CD14-positive monocyte (primary cell): ENCODE measurements at regions not wholly inside any gene's neighbourhood (a gene's known extent, or its start where the extent isn't known, plus 50 kb on each side); places are given as distances from the start of the nearest gene placed in this dataset.

ENCODE experiments used
- DNase-seq, 3 donors: peaks; one replicate each; pipeline ENCODE4 v3.0.0-alpha.2; 2011 to 2022
- H2AFZ ChIP-seq: 2 replicates; pipeline ENCODE4 v1.6.0; 2012; ENCODE audit warnings: mild to moderate bottlenecking, low read depth, low read length, inconsistent platforms; ENCODE audit not compliant: insufficient read depth, poor library complexity, severe bottlenecking
- H3K27ac ChIP-seq, 2 donors: 1 replicate in 1 of 2; 2 replicates in 1 of 2; pipeline ENCODE4 v1.5.1; 2012 to 2013; ENCODE audit warnings: low read length in 2 of 2, control low read depth in 1 of 2, inconsistent platforms in 1 of 2, low read depth in 1 of 2, mild to moderate bottlenecking in 1 of 2
- H3K27me3 ChIP-seq, 2 donors: one replicate each; pipeline versions ENCODE4 v1.6.0 to v1.6.1; 2011 to 2013; ENCODE audit warnings: low read length in 2 of 2; ENCODE audit not compliant: control insufficient read depth in 2 of 2, insufficient read depth in 2 of 2
- H3K36me3 ChIP-seq, 2 donors: replicated peaks in 1 of 2; 1 replicate in 1 of 2; 2 replicates in 1 of 2; pipeline versions ENCODE4 v1.5.1 to v1.6.1; 2012 to 2013; ENCODE audit warnings: low read length in 2 of 2, control low read depth in 1 of 2, inconsistent platforms in 1 of 2, mild to moderate bottlenecking in 1 of 2; ENCODE audit not compliant: insufficient read depth in 2 of 2, control insufficient read depth in 1 of 2
- H3K4me1 ChIP-seq, 2 donors: 1 replicate in 1 of 2; 2 replicates in 1 of 2; pipeline versions ENCODE4 v1.5.1 to v1.6.1; 2012 to 2013; ENCODE audit warnings: low read length in 2 of 2, control low read depth in 1 of 2, inconsistent platforms in 1 of 2, mild to moderate bottlenecking in 1 of 2, moderate library complexity in 1 of 2; ENCODE audit not compliant: insufficient read depth in 2 of 2, control insufficient read depth in 1 of 2
- H3K4me2 ChIP-seq: replicated peaks from 2 replicates; pipeline ENCODE3; 2012; ENCODE audit warnings: low read length, moderate library complexity, mild to moderate bottlenecking; ENCODE audit not compliant: poor library complexity, severe bottlenecking; ENCODE audit errors: extremely low read depth
- H3K4me3 ChIP-seq, 3 experiments: fragments of 200-600 bp in 1 of 3; sonication (generic) in 1 of 3; replicated peaks in 1 of 3; 1 replicate in 2 of 3; 2 replicates in 1 of 3; pipeline ENCODE4 v1.5.1; 2011 to 2013; ENCODE audit warnings: low read length in 3 of 3, mild to moderate bottlenecking in 3 of 3, control low read depth in 2 of 3, low read depth in 2 of 3, inconsistent platforms in 1 of 3, moderate library complexity in 1 of 3
- H3K79me2 ChIP-seq: 2 replicates; pipeline ENCODE4 v1.6.0; 2012; ENCODE audit warnings: mild to moderate bottlenecking, control low read depth, inconsistent platforms, low read length, moderate library complexity; ENCODE audit not compliant: insufficient read depth
- H3K9ac ChIP-seq: 2 replicates; pipeline ENCODE4 v1.6.0; 2017; ENCODE audit warnings: low read length, mild to moderate bottlenecking; ENCODE audit not compliant: insufficient read depth, poor library complexity, severe bottlenecking
- H3K9me3 ChIP-seq, 2 donors: replicated peaks in 1 of 2; 1 replicate in 1 of 2; 2 replicates in 1 of 2; pipeline versions ENCODE4 v1.5.1 to v1.6.1; 2012 to 2013; ENCODE audit warnings: low read length in 2 of 2, control low read depth in 1 of 2; ENCODE audit not compliant: control insufficient read depth in 1 of 2, insufficient read depth in 1 of 2
- H4K20me1 ChIP-seq: 2 replicates; pipeline ENCODE4 v1.6.0; 2012; ENCODE audit warnings: mild to moderate bottlenecking, low read length, control low read depth, moderate library complexity; ENCODE audit not compliant: insufficient read depth
- H3K27ac Mint-ChIP-seq, 7 donors: one replicate each; pipeline ENCODE4 v1.8.0; 2020; ENCODE audit warnings: mild to moderate bottlenecking in 7 of 7, mixed read lengths in 7 of 7, moderate library complexity in 6 of 7, inconsistent platforms in 2 of 7
- H3K27me3 Mint-ChIP-seq, 3 donors: one replicate each; pipeline ENCODE4 v1.8.0; 2021 to 2022; ENCODE audit warnings: low read depth in 3 of 3, mild to moderate bottlenecking in 3 of 3, mixed read lengths in 3 of 3, moderate library complexity in 3 of 3, inconsistent platforms in 1 of 3
- H3K36me3 Mint-ChIP-seq, 2 donors: one replicate each; pipeline ENCODE4 v1.8.0; 2020; ENCODE audit warnings: mixed read lengths in 2 of 2, inconsistent platforms in 1 of 2, mild to moderate bottlenecking in 1 of 2
- H3K4me1 Mint-ChIP-seq: one replicate; pipeline ENCODE4 v1.8.0; 2020; ENCODE audit warnings: mild to moderate bottlenecking, mixed read lengths
- H3K4me3 Mint-ChIP-seq, 2 donors: one replicate each; pipeline ENCODE4 v1.8.0; 2020; ENCODE audit warnings: mild to moderate bottlenecking in 2 of 2, mixed read lengths in 2 of 2, moderate library complexity in 1 of 2
- H3K9me3 Mint-ChIP-seq, 7 donors: one replicate each; pipeline ENCODE4 v1.8.0; 2020 to 2022; ENCODE audit warnings: mixed read lengths in 7 of 7, mild to moderate bottlenecking in 6 of 7, moderate library complexity in 6 of 7, inconsistent platforms in 2 of 7
- CTCF ChIP-seq: fragments of 200-600 bp; IDR thresholded peaks from one replicate; pipeline ENCODE4 v1.8.0; 2022; ENCODE audit warnings: antibody characterized with exemption, mild to moderate bottlenecking
- WGBS: methylation state at CpG from one replicate; pipeline ENCODE4 v1.1.5; 2013; ENCODE audit warnings: missing lambda C conversion rate; ENCODE audit not compliant: insufficient coverage; 5-methylcytosine and 5-hydroxymethylcytosine counted together
- intact Hi-C, 2 donors: fragments of 100-400 bp; cut with micrococcal nuclease; formaldehyde crosslinking; loops; one replicate each; pipeline versions ENCODE4 v1.15.0 to v1.15.1; 2023

- no peak overlapping the region for H3K27ac ChIP-seq
- Mint-ChIP-seq H3K36me3 (peaks cover 60 to 69% of the 10 kb centered on the region in 2 donors), H3K9me3 (no peaks in the 10 kb centered on the region), H3K27ac (no peak overlapping the region), H3K4me1 (no peaks in the 10 kb centered on the region), H3K27me3 (peaks cover under 1 to 2% (median 2%) of the 10 kb centered on the region in 3 donors), H3K4me3 (no peak overlapping the region)
- intact Hi-C loops, result no loop called here
- over 99% methylated on average over 12 of the region's 17 CpGs for WGBS
- H3K27me3 ChIP-seq, result no peaks in the 10 kb centered on the region
- H3K79me2 ChIP-seq, result no peaks in the 10 kb centered on the region
- no peak overlapping the region for H3K4me3 ChIP-seq
- H3K4me2 ChIP-seq, result no peak overlapping the region
- peaks cover 35% of the 10 kb centered on the region for H4K20me1 ChIP-seq
- H3K9me3 ChIP-seq, result no peaks in the 10 kb centered on the region
- H3K36me3 ChIP-seq, result peaks cover 50 to 74% of the 10 kb centered on the region in 2 donors
- no peak for DNase-seq
- no peak overlapping the region for H2AFZ ChIP-seq
- H3K9ac ChIP-seq, result no peak overlapping the region
- TF ChIP-seq CTCF, result no peak
- H3K4me1 ChIP-seq, result no peaks in the 10 kb centered on the region
These were observed 89.2 kb upstream of the CLMN start for GRCh38 chr14:95408731-95409476.

- H3K27ac Mint-ChIP-seq, result no peak overlapping the region
- no peaks in the 10 kb centered on the region for H3K4me1 Mint-ChIP-seq
These were observed 87.6 kb upstream of the CLMN start for GRCh38 chr14:95407354-95407753.

More at GRCh38 chr14:95407354-95407753, 87.6 kb upstream of the CLMN start:
- Histone ChIP-seq H3K4me3 (no peak overlapping the region), H3K27me3 (no peaks in the 10 kb centered on the region), H2AFZ (no peak overlapping the region), H3K4me1 (no peaks in the 10 kb centered on the region), H3K27ac (no peak overlapping the region), H3K79me2 (no peaks in the 10 kb centered on the region), H3K4me2 (no peak overlapping the region), H3K9me3 (no peaks in the 10 kb centered on the region), H3K36me3 (peaks cover 40 to 59% of the 10 kb centered on the region in 2 donors), H3K9ac (no peak overlapping the region), H4K20me1 (peaks cover 29% of the 10 kb centered on the region)
- intact Hi-C loops, result no loop called here
- Mint-ChIP-seq H3K36me3 (peaks cover 50 to 55% of the 10 kb centered on the region in 2 donors), H3K27me3 (peaks cover 2% of the 10 kb centered on the region in 3 donors), H3K9me3 (no peaks in the 10 kb centered on the region), H3K4me3 (no peak overlapping the region)
- TF ChIP-seq CTCF, result no peak
- 100% methylated on average over 2 of the region's 8 CpGs for WGBS
- no peak for DNase-seq
